CD8-positive, alpha-beta memory T cell (primary cell): ENCODE measurements at regions not wholly inside any gene's neighbourhood (a gene's known extent, or its start where the extent isn't known, plus 50 kb on each side); places are given as distances from the start of the nearest gene placed in this dataset.

Source experiments
- CTCF ChIA-PET: fragments of 350-600 bp; sonication (Branson Sonifier 250); formaldehyde crosslinking; loops from one replicate; lab custom pipeline; 2021; ENCODE audit warnings: antibody characterized with exemption; lab: Charles Lee
- POLR2A ChIA-PET: fragments of 350-600 bp; sonication (Branson Sonifier 250); formaldehyde crosslinking; loops from one replicate; lab custom pipeline; 2021; ENCODE audit warnings: antibody characterized with exemption; lab: Charles Lee
- DNase-seq, 5 donors: peaks; one replicate each; pipeline versions ENCODE4 v3.0.0 to v3.0.0-alpha.2; 2020 to 2022; ENCODE audit warnings: mixed read lengths in 1 of 5
- H3K27ac ChIP-seq: one replicate; pipeline ENCODE4 v1.7.0; 2013; ENCODE audit warnings: low read depth, mild to moderate bottlenecking, low read length, moderate library complexity
- H3K27me3 ChIP-seq: 2 replicates; pipeline ENCODE4 v1.7.0; 2013; ENCODE audit warnings: low read length, mild to moderate bottlenecking; ENCODE audit not compliant: insufficient read depth, poor library complexity, severe bottlenecking
- H3K36me3 ChIP-seq: 2 replicates; pipeline ENCODE4 v1.7.0; 2013; ENCODE audit warnings: mild to moderate bottlenecking, low read length, moderate library complexity; ENCODE audit not compliant: insufficient read depth
- H3K4me1 ChIP-seq: 2 replicates; pipeline ENCODE4 v1.7.0; 2013; ENCODE audit warnings: mild to moderate bottlenecking, low read length, moderate library complexity; ENCODE audit not compliant: insufficient read depth
- H3K4me3 ChIP-seq: 2 replicates; pipeline ENCODE4 v1.7.0; 2013; ENCODE audit warnings: mild to moderate bottlenecking, low read length
- H3K9me3 ChIP-seq: 2 replicates; pipeline ENCODE4 v1.7.0; 2013; ENCODE audit warnings: mild to moderate bottlenecking, low read length
- H3K27ac Mint-ChIP-seq, 8 donors: one replicate each; pipeline ENCODE4 v1.8.0; 2020 to 2021; ENCODE audit warnings: mixed read lengths in 8 of 8, mild to moderate bottlenecking in 6 of 8, inconsistent platforms in 3 of 8, moderate library complexity in 3 of 8
- H3K27me3 Mint-ChIP-seq, 2 donors: one replicate each; pipeline ENCODE4 v1.8.0; 2020 to 2021; ENCODE audit warnings: mixed read lengths in 2 of 2, mild to moderate bottlenecking in 1 of 2, moderate library complexity in 1 of 2
- H3K36me3 Mint-ChIP-seq, 3 donors: one replicate each; pipeline ENCODE4 v1.8.0; 2020 to 2021; ENCODE audit warnings: mixed read lengths in 3 of 3, inconsistent platforms in 1 of 3, mild to moderate bottlenecking in 1 of 3
- H3K4me1 Mint-ChIP-seq, 3 donors: one replicate each; pipeline ENCODE4 v1.8.0; 2020 to 2021; ENCODE audit warnings: mixed read lengths in 3 of 3, inconsistent platforms in 1 of 3, mild to moderate bottlenecking in 1 of 3
- H3K4me3 Mint-ChIP-seq, 7 donors: one replicate each; pipeline ENCODE4 v1.8.0; 2020 to 2021; ENCODE audit warnings: mixed read lengths in 7 of 7, mild to moderate bottlenecking in 6 of 7, moderate library complexity in 4 of 7, inconsistent platforms in 2 of 7
- H3K9me3 Mint-ChIP-seq, 5 donors: one replicate each; pipeline ENCODE4 v1.8.0; 2020 to 2022; ENCODE audit warnings: mixed read lengths in 5 of 5, mild to moderate bottlenecking in 3 of 5, moderate library complexity in 2 of 5, inconsistent platforms in 1 of 5

DNA sequence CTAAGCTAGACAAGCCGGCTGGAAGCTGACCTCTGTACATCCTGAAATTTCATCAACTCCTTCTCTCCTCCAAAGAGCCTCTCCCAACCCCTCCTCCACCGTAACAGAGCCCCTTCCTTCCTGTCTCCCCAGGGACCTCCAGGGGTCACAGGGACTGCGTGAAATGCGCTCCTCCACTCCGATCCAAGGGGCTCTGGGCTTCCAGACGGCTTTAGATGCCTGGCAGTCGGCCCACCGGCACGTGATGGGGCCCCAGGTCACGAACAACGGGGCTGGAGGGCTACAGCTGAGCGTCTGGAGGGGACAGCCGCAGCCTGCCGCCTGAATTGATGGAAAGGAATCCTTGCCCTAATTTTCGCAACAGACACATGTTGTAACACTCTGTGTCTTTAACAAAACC is 264.1 kb downstream of the MN1 start:
- H3K4me3 ChIP-seq, result no peak overlapping the region
- no peak overlapping the region for H3K27ac Mint-ChIP-seq
- peak in 1 of 5 donors; percentile 1 for DNase-seq
- no peak overlapping the region for H3K4me3 Mint-ChIP-seq
- H3K4me1 Mint-ChIP-seq, result no peaks in the 10 kb centered on the region
- H3K27ac ChIP-seq, result no peak overlapping the region
- H3K27me3 Mint-ChIP-seq, result peaks cover 1 to 14% of the 10 kb centered on the region in 2 donors
- no peaks in the 10 kb centered on the region for H3K9me3 ChIP-seq
- POLR2A ChIA-PET, result no interaction called here
- no peaks in the 10 kb centered on the region for H3K36me3 Mint-ChIP-seq
- CTCF ChIA-PET, result no interaction called here
- no peaks in the 10 kb centered on the region for H3K36me3 ChIP-seq
- H3K27me3 ChIP-seq, result no peaks in the 10 kb centered on the region
- H3K4me1 ChIP-seq, result no peaks in the 10 kb centered on the region
- peaks cover 0 to 2% (median 0%) of the 10 kb centered on the region in 5 donors for H3K9me3 Mint-ChIP-seq

DNA sequence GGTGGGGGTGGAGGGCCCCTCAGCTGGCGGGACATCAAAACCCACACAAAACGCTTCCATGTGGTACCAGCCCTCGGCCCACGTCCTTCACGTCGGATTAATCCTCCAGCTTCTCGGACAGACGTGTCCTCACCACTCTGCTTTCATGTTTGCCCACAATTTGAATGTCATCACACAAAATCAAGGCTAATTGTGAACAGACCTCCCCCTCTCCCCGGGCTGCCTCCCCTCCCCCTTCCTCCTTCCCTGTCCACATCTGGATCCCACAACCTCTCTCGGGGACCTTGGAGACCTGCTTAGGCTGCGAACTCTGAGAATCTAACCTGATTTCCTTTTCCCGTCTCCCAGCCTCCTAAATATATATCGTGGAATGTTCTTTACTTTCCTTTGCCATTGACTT is 262.9 kb downstream of the MN1 start:
- H3K27ac ChIP-seq, result no peak overlapping the region
- H3K4me1 Mint-ChIP-seq, result no peaks in the 10 kb centered on the region
- peaks cover 1 to 10% of the 10 kb centered on the region in 2 donors for H3K27me3 Mint-ChIP-seq
- no peaks in the 10 kb centered on the region for H3K36me3 ChIP-seq
- H3K36me3 Mint-ChIP-seq, result no peaks in the 10 kb centered on the region
- peaks cover 0 to 2% (median 0%) of the 10 kb centered on the region in 5 donors for H3K9me3 Mint-ChIP-seq
- H3K9me3 ChIP-seq, result no peaks in the 10 kb centered on the region
- no peak overlapping the region for H3K4me3 Mint-ChIP-seq
- H3K27me3 ChIP-seq, result no peaks in the 10 kb centered on the region
- H3K4me1 ChIP-seq, result no peaks in the 10 kb centered on the region
- ChIA-PET POLR2A (no interaction called here), CTCF (no interaction called here)
- no peak for DNase-seq
- no peak overlapping the region for H3K27ac Mint-ChIP-seq
- H3K4me3 ChIP-seq, result no peak overlapping the region

DNA sequence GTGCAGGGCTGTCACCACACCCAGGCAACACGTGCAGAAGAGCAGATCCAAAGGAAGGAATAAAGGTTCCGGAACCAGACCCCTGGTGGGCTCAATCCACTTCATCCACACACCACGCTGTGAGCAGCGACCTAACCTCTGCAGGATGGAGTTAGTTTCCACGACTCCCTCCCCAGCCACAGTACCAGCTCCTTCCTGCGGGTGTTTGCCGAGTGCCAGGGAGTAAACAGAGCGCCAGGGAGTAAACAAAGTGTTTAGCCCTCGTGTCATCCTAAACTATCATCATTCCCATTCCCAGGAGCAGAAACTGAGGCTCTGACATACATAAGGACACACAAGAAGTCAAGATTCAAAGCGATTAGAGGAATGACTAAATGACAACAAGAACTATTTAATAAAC is 261.3 kb downstream of the MN1 start:
- Histone ChIP-seq H3K27ac (no peak overlapping the region), H3K27me3 (no peaks in the 10 kb centered on the region), H3K9me3 (no peaks in the 10 kb centered on the region), H3K4me1 (no peaks in the 10 kb centered on the region), H3K4me3 (no peak overlapping the region), H3K36me3 (no peaks in the 10 kb centered on the region)
- Mint-ChIP-seq H3K27ac (no peak overlapping the region), H3K4me3 (no peak overlapping the region), H3K9me3 (peaks cover 0 to 1% (median 0%) of the 10 kb centered on the region in 5 donors), H3K4me1 (no peaks in the 10 kb centered on the region), H3K36me3 (no peaks in the 10 kb centered on the region), H3K27me3 (peaks cover 1 to 7% of the 10 kb centered on the region in 2 donors)
- CTCF ChIA-PET, result no interaction called here
- no peak for DNase-seq
- POLR2A ChIA-PET, result no interaction called here

DNA sequence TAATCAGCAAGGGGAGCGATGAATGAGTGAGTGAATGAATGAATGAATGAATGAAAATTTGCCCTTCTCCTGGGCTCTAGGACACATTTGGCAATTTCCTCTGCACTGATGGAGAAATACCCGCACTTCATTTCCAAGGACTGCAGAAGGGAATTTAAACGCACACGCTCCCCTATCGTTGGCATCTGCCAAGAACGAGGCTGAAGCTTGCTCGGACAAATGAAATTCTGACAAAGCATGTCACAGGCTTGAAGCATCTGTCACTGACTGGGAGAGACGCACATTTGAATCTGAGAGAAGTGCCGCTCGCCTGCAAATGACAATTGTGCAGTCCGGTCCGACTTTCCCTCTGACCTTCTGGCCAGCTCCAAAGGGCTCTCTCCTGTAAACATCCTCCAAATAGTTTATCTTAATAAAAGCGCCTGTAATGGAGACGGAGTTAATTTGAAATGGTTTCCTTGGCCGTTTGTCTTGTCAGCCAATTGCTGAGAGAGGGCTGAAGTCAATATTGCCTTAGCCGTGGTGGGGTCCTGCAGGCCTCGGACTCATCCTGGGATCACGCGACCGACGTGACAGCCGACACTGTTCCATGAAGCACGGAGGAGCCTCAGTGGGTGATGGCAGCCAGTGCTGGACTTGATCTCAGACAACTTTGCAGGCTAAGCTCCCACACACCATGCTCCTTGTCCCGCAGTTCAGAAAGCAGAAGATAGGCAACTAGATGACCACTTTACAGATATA is 260.7 kb downstream of the MN1 start:
- CTCF ChIA-PET, result no interaction called here
- POLR2A ChIA-PET, result no interaction called here

DNA sequence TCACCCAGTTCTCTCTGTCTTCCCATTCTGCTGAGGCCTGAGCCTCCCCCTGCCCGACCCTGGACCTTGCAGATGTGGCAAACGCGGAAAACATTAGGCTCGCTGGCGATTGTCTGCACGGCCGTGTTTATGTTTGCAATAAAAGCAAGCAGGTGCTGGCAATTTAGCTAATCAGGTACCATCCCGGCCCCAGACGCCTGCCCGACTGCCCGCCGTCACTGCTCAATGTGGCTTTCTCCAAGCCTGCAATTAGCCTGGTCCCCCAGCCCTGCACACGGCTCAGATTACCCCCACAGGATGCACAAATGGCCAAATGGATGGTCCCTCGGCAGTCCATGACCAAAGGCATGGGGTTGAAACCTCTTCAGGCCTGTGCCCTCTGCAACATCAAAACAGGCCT is 259.7 kb downstream of the MN1 start:
- Histone ChIP-seq H3K27me3 (no peaks in the 10 kb centered on the region), H3K9me3 (no peaks in the 10 kb centered on the region), H3K4me3 (no peak overlapping the region), H3K27ac (no peak overlapping the region), H3K4me1 (no peaks in the 10 kb centered on the region), H3K36me3 (no peaks in the 10 kb centered on the region)
- Mint-ChIP-seq H3K27ac (no peak overlapping the region), H3K4me1 (no peaks in the 10 kb centered on the region), H3K36me3 (no peaks in the 10 kb centered on the region), H3K4me3 (no peak overlapping the region), H3K9me3 (peaks cover 0 to 1% (median 0%) of the 10 kb centered on the region in 5 donors), H3K27me3 (peaks cover 6 to 17% of the 10 kb centered on the region in 2 donors)
- DNase-seq, result no peak
- POLR2A ChIA-PET, result no interaction called here
- CTCF ChIA-PET, result no interaction called here

More for the DNA sequence above, 260.7 kb downstream of the MN1 start:
- Histone ChIP-seq H3K27me3 (no peaks in the 10 kb centered on the region), H3K36me3 (no peaks in the 10 kb centered on the region), H3K4me1 (no peaks in the 10 kb centered on the region), H3K27ac (no peak overlapping the region), H3K4me3 (no peak overlapping the region), H3K9me3 (no peaks in the 10 kb centered on the region)
- no peaks in the 10 kb centered on the region for H3K4me1 Mint-ChIP-seq
- no peak for DNase-seq
- no peak overlapping the region for H3K27ac Mint-ChIP-seq
- no peak overlapping the region for H3K4me3 Mint-ChIP-seq
- H3K9me3 Mint-ChIP-seq, result peaks cover 0 to 1% (median 0%) of the 10 kb centered on the region in 5 donors
- peaks cover 1 to 11% of the 10 kb centered on the region in 2 donors for H3K27me3 Mint-ChIP-seq
- no peaks in the 10 kb centered on the region for H3K36me3 Mint-ChIP-seq

DNA sequence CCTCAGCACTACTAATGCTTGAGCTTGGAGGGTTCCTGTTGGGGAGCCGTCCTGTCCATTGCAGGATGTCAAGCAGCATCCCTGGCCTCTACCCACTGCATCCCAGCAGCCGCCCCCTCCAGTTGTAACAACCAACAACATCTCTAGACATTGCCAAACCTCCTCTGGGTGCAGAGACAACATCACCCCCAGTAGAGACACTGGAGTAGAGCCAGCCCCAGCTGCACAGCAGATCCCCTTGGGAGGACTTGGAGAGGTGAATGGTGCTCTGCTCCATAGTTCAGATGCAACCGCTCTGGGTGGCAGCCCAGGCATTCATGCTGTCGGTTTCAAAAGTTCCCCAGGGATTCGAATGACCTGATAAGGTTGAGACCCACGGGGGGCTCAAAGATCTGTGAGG is 259.0 kb downstream of the MN1 start:
- H3K9me3 Mint-ChIP-seq, result no peaks in the 10 kb centered on the region

DNA sequence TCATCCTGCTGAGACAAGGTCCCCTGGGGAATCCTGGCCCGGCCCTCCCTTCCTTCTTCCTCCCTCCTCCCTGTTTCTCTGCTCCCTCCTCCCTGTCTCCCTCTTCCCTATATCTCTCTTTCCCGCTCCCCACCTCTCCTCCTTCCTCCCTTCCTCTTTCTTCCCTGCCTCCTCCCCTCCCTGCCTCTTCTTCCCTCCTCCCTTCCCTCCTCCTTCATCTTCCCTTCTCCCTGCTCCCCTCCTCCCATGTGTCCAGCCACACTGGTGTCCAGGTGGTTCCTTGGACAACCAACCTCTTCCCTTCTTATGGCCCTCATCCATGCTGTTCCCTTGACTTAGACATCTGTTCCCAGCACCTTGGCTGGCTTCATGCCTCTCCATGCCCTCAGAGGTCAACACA is 258.1 kb downstream of the MN1 start:
- no peaks in the 10 kb centered on the region for H3K4me1 ChIP-seq
- no peaks in the 10 kb centered on the region for H3K36me3 Mint-ChIP-seq

More for the DNA sequence above, 259.0 kb downstream of the MN1 start:
- H3K4me3 ChIP-seq, result no peak overlapping the region
- no peak overlapping the region for H3K4me3 Mint-ChIP-seq
- H3K27me3 Mint-ChIP-seq, result peaks cover 6 to 13% of the 10 kb centered on the region in 2 donors
- H3K27ac Mint-ChIP-seq, result no peak overlapping the region
- no peaks in the 10 kb centered on the region for H3K36me3 Mint-ChIP-seq
- no peak overlapping the region for H3K27ac ChIP-seq
- H3K27me3 ChIP-seq, result no peaks in the 10 kb centered on the region
- POLR2A ChIA-PET, result no interaction called here
- no peaks in the 10 kb centered on the region for H3K9me3 ChIP-seq
- no peak for DNase-seq
- H3K4me1 Mint-ChIP-seq, result no peaks in the 10 kb centered on the region
- no peaks in the 10 kb centered on the region for H3K36me3 ChIP-seq
- CTCF ChIA-PET, result no interaction called here
- H3K4me1 ChIP-seq, result no peaks in the 10 kb centered on the region

DNA sequence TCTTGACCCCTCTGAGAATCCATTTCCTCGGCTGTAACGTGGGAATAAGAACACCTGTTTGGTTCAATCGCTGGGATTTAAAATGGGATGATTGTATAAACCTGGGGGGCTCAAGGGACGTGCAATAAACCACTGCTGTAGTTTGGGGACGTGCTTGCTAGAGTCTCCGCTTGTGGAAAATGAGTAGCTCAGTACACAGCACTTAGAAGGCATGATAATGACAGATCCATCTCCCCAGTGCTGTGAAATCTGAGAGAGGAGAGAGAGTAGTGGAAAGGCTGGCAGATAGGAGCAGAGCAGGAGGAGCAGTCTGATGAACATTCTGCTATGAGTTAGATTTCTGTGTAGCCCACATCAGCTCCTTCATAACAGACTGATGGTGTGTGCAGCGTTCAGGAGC is 256.5 kb downstream of the MN1 start:
- DNase-seq, result no peak
- Mint-ChIP-seq H3K4me1 (no peaks in the 10 kb centered on the region), H3K9me3 (no peaks in the 10 kb centered on the region), H3K4me3 (no peak overlapping the region), H3K27ac (peak overlapping the region in 1 of 8 donors; percentile 77), H3K27me3 (peaks cover 6 to 10% of the 10 kb centered on the region in 2 donors), H3K36me3 (no peaks in the 10 kb centered on the region)
- CTCF ChIA-PET, result no interaction called here
- Histone ChIP-seq H3K36me3 (no peaks in the 10 kb centered on the region), H3K9me3 (no peaks in the 10 kb centered on the region), H3K4me1 (no peaks in the 10 kb centered on the region), H3K27me3 (no peaks in the 10 kb centered on the region), H3K27ac (no peak overlapping the region), H3K4me3 (no peak overlapping the region)
- POLR2A ChIA-PET, result no interaction called here

More for the DNA sequence above, 258.1 kb downstream of the MN1 start:
- no peaks in the 10 kb centered on the region for H3K36me3 ChIP-seq
- POLR2A ChIA-PET, result no interaction called here
- no peaks in the 10 kb centered on the region for H3K9me3 ChIP-seq
- H3K27ac ChIP-seq, result no peak overlapping the region
- CTCF ChIA-PET, result no interaction called here
- H3K4me1 Mint-ChIP-seq, result no peaks in the 10 kb centered on the region
- peaks cover 6 to 10% of the 10 kb centered on the region in 2 donors for H3K27me3 Mint-ChIP-seq
- no peak overlapping the region for H3K4me3 Mint-ChIP-seq
- H3K27me3 ChIP-seq, result no peaks in the 10 kb centered on the region
- no peak for DNase-seq
- no peak overlapping the region for H3K27ac Mint-ChIP-seq
- no peaks in the 10 kb centered on the region for H3K9me3 Mint-ChIP-seq
- H3K4me3 ChIP-seq, result no peak overlapping the region
